ENCODE measurements at regions not wholly inside any gene's neighbourhood (a gene's known extent, or its start where the extent isn't known, plus 50 kb on each side); places are given as distances from the start of the nearest gene placed in this dataset.

- TF ChIP-seq REST (IDR thresholded peaks at IDR 0.05; ENCODE audit: insufficient read depth in 1 of 2, low read depth in 2 of 2, low read length in 2 of 2) (no peak), POLR2AphosphoS5 (IDR thresholded peaks at IDR 0.05; ENCODE audit: low read depth, low read length) (no peak), TAF1 (IDR thresholded peaks at IDR 0.05; ENCODE audit: borderline replicate concordance, insufficient read depth, low read length) (no peak), SIN3A (IDR thresholded peaks at IDR 0.05; ENCODE audit: borderline replicate concordance, insufficient read depth, low read length) (no peak)
Observed at GRCh38 chr1:30511991-30512913, 211.1 kb downstream of the MATN1 start.

All from PFSK-1 (cell line).